IMR-90 (cell line): ENCODE measurements at regions not wholly inside any gene's neighbourhood (a gene's known extent, or its start where the extent isn't known, plus 50 kb on each side); places are given as distances from the start of the nearest gene placed in this dataset.

ENCODE experiments used
- ATAC-seq: fragments of 200-7000 bp; cut with Tn5 transposase; 2 replicates; pipeline ENCODE4 v1.9.1; 2020; ENCODE audit warnings: low read depth, mild to moderate bottlenecking, moderate library complexity
- BruUV-seq: library from RNA; stranded (reverse); fragments of 400-500 nt; replicated peaks from 2 replicates; lab custom pipeline; 2021; lab: Mats Ljungman, UMichigan
- CTCF ChIA-PET: fragments of 300-600 bp; formaldehyde crosslinking; extraction: SDS; loops from one replicate; lab custom pipeline; 2021; ENCODE audit warnings: antibody characterized with exemption; lab: Yijun Ruan, JAX
- POLR2A ChIA-PET: fragments of 300-600 bp; sonication (Branson Sonifier 250); formaldehyde crosslinking; loops from one replicate; lab custom pipeline; 2022; ENCODE audit warnings: antibody characterized with exemption; ENCODE audit not compliant: unreplicated experiment; lab: Charles Lee
- DNase-seq: peaks from one replicate; pipeline ENCODE4 v3.0.0; 2013
- H2AFZ ChIP-seq: replicated peaks from 2 replicates; pipeline ENCODE3; 2013; ENCODE audit warnings: low read length, mild to moderate bottlenecking; ENCODE audit not compliant: poor library complexity
- H2AK5ac ChIP-seq: 2 replicates; pipeline ENCODE4 v1.6.1; 2013; ENCODE audit warnings: low read depth, low read length, inconsistent platforms
- H2AK9ac ChIP-seq: replicated peaks from 2 replicates; pipeline ENCODE3; 2013; ENCODE audit warnings: mild to moderate bottlenecking, low read depth, low read length, moderate library complexity; ENCODE audit not compliant: poor library complexity
- H2BK120ac ChIP-seq: 2 replicates; pipeline ENCODE4 v1.6.1; 2013; ENCODE audit warnings: low read depth, low read length, inconsistent platforms
- H2BK15ac ChIP-seq: 3 replicates; pipeline ENCODE4 v1.6.1; 2013; ENCODE audit warnings: low read depth, low read length, inconsistent platforms
- H2BK20ac ChIP-seq: 2 replicates; pipeline ENCODE4 v1.6.1; 2013; ENCODE audit warnings: low read depth, mild to moderate bottlenecking, inconsistent platforms, low read length, moderate library complexity
- H2BK5ac ChIP-seq: 2 replicates; pipeline ENCODE4 v1.6.1; 2013; ENCODE audit warnings: mild to moderate bottlenecking, low read depth, low read length, inconsistent platforms; ENCODE audit not compliant: poor library complexity, severe bottlenecking
- H3K14ac ChIP-seq: replicated peaks from 2 replicates; pipeline ENCODE4 v1.6.1; 2013; ENCODE audit warnings: low read depth, low read length, inconsistent platforms
- H3K18ac ChIP-seq: 2 replicates; pipeline ENCODE4 v1.6.1; 2013; ENCODE audit warnings: low read depth, low read length, control low read depth
- H3K23ac ChIP-seq: 2 replicates; pipeline ENCODE4 v1.6.1; 2013; ENCODE audit warnings: low read depth, low read length, inconsistent platforms
- H3K27ac ChIP-seq: 2 replicates; pipeline ENCODE4 v1.5.1; 2013; ENCODE audit warnings: mild to moderate bottlenecking, control low read depth, low read length; ENCODE audit not compliant: insufficient read depth
- H3K27me3 ChIP-seq: 2 replicates; pipeline ENCODE4 v1.6.1; 2013; ENCODE audit warnings: low read length; ENCODE audit not compliant: control insufficient read depth, insufficient read depth
- H3K36me3 ChIP-seq: 2 replicates; pipeline ENCODE4 v1.6.1; 2013; ENCODE audit warnings: low read length, mixed read lengths; ENCODE audit not compliant: control insufficient read depth, insufficient read depth
- H3K4ac ChIP-seq: 2 replicates; pipeline ENCODE4 v1.6.1; 2013; ENCODE audit warnings: low read depth, low read length, inconsistent platforms
- H3K4me1 ChIP-seq: 2 replicates; pipeline ENCODE4 v1.6.1; 2013; ENCODE audit warnings: low read length, mixed read lengths; ENCODE audit not compliant: control insufficient read depth, insufficient read depth
- H3K4me2 ChIP-seq: 2 replicates; pipeline ENCODE4 v1.6.1; 2013; ENCODE audit warnings: low read depth, mild to moderate bottlenecking, control low read depth, low read length, moderate library complexity
- H3K4me3 ChIP-seq: 2 replicates; pipeline ENCODE4 v1.5.1; 2013; ENCODE audit warnings: low read depth, mild to moderate bottlenecking, control low read depth, low read length, moderate library complexity; ENCODE audit not compliant: insufficient read depth
- H3K56ac ChIP-seq: 2 replicates; pipeline ENCODE4 v1.6.1; 2013; ENCODE audit warnings: low read length, inconsistent platforms; ENCODE audit not compliant: insufficient read depth; ENCODE audit errors: extremely low read depth
- H3K79me1 ChIP-seq, 2 experiments: 2 replicates each; pipeline ENCODE4 v1.6.1; 2013; ENCODE audit warnings: low read length in 2 of 2, inconsistent platforms in 1 of 2, low read depth in 1 of 2
- H3K9ac ChIP-seq: 2 replicates; pipeline ENCODE4 v1.6.1; 2013; ENCODE audit warnings: low read depth, low read length, control low read depth
- H3K9me1 ChIP-seq: 2 replicates; pipeline ENCODE4 v1.6.1; 2013; ENCODE audit warnings: low read length, inconsistent platforms; ENCODE audit not compliant: insufficient read depth
- H3K9me3 ChIP-seq: 2 replicates; pipeline ENCODE4 v1.6.1; 2013; ENCODE audit warnings: low read length; ENCODE audit not compliant: control insufficient read depth, insufficient read depth
- H4K20me1 ChIP-seq: 2 replicates; pipeline ENCODE4 v1.6.1; 2013; ENCODE audit warnings: low read length, inconsistent platforms; ENCODE audit not compliant: insufficient read depth
- H4K5ac ChIP-seq: 2 replicates; pipeline ENCODE4 v1.6.1; 2013; ENCODE audit warnings: mild to moderate bottlenecking, low read depth, low read length, control low read depth
- H4K8ac ChIP-seq, 2 experiments: 2 replicates each; pipeline ENCODE4 v1.6.1; 2013; ENCODE audit warnings: low read depth in 2 of 2, low read length in 2 of 2, control low read depth in 1 of 2, inconsistent platforms in 1 of 2
- H4K91ac ChIP-seq: 2 replicates; pipeline ENCODE4 v1.6.1; 2013; ENCODE audit warnings: low read depth, low read length, inconsistent platforms; ENCODE audit not compliant: insufficient read depth
- BHLHE40 ChIP-seq: fragments of 150-350 bp; IDR thresholded peaks from 2 replicates; pipeline ENCODE4 v1.6.1; 2016; ENCODE audit warnings: mild to moderate bottlenecking, low read depth, low read length
- CTCF ChIP-seq: conservative IDR thresholded peaks from 2 replicates; pipeline ENCODE4 v1.5.1; 2012; ENCODE audit warnings: mild to moderate bottlenecking, low read depth, low read length, improper control_type of control experiment
- FOS ChIP-seq: fragments of 150-350 bp; IDR thresholded peaks from 2 replicates; pipeline ENCODE4 v1.6.1; 2016; ENCODE audit warnings: low read depth, low read length
- MAFK ChIP-seq: IDR thresholded peaks from 2 replicates; pipeline ENCODE4 v1.6.1; 2012; ENCODE audit warnings: low read depth, low read length, improper control_type of control experiment
- NFE2L2 ChIP-seq: fragments of 150-350 bp; IDR thresholded peaks from 2 replicates; pipeline ENCODE4 v1.6.1; 2016; ENCODE audit warnings: low read depth, mild to moderate bottlenecking, low read length
- POLR2A ChIP-seq: IDR thresholded peaks from 2 replicates; pipeline ENCODE4 v1.6.1; 2012; ENCODE audit warnings: mild to moderate bottlenecking, low read depth, low read length
- RAD21 ChIP-seq: IDR thresholded peaks from 2 replicates; pipeline ENCODE4 v1.6.1; 2012; ENCODE audit warnings: low read length, improper control_type of control experiment
- SMC3 ChIP-seq: fragments of 150-350 bp; IDR thresholded peaks from 2 replicates; pipeline ENCODE4 v1.6.1; 2016; ENCODE audit warnings: low read depth, mild to moderate bottlenecking, antibody characterized with exemption, low read length, moderate library complexity
- USF2 ChIP-seq: fragments of 150-350 bp; IDR thresholded peaks from 2 replicates; pipeline ENCODE4 v1.6.1; 2017; ENCODE audit warnings: mild to moderate bottlenecking, antibody characterized with exemption, low read length, low read depth
- WGBS, 2 experiments: methylation state at CpG; one replicate each; pipeline versions ENCODE4 v1.1.5 to v1.1.7; 2013; ENCODE audit warnings: missing lambda C conversion rate in 2 of 2; ENCODE audit not compliant: insufficient read length in 1 of 2; ENCODE audit errors: extremely low coverage in 2 of 2; 5-methylcytosine and 5-hydroxymethylcytosine counted together
- dilution Hi-C: fragments of 300-500 bp; cut with HindIII; formaldehyde crosslinking; loops from one replicate; pipeline ENCODE4 v1.14.3; 2018; ENCODE audit warnings: low sequenced_read_pairs; ENCODE audit not compliant: unreplicated experiment
- in situ Hi-C: fragments of 300-500 bp; cut with MboI; formaldehyde crosslinking; loops from 3 replicates; pipeline ENCODE4 v1.14.3; 2019; ENCODE audit warnings: low sequenced_read_pairs, inconsistent platforms, mixed read lengths
- intact Hi-C: fragments of 100-400 bp; cut with micrococcal nuclease; formaldehyde crosslinking; loops from 2 replicates; pipeline ENCODE4 v1.10.0; 2022

GRCh38 chr2:138910427-138910826 is 130.2 kb upstream of the NXPH2 start:
- Histone ChIP-seq H3K4me1 (no peaks in the 10 kb centered on the region), H3K9ac (no peak overlapping the region), H2BK15ac (no peak overlapping the region), H2BK20ac (no peak overlapping the region), H3K79me1 (no peaks in the 10 kb centered on the region), H2BK120ac (no peak overlapping the region), H3K14ac (no peak overlapping the region), H2AFZ (no peak overlapping the region), H2AK5ac (no peak overlapping the region), H3K4me3 (no peak overlapping the region), H4K8ac (no peak overlapping the region), H3K27ac (no peak overlapping the region), H3K27me3 (no peaks in the 10 kb centered on the region), H2BK5ac (no peak overlapping the region), H3K18ac (no peak overlapping the region), H2AK9ac (no peak overlapping the region), H4K20me1 (no peaks in the 10 kb centered on the region), H3K9me3 (no peaks in the 10 kb centered on the region), H3K36me3 (no peaks in the 10 kb centered on the region), H4K5ac (no peak overlapping the region), H3K4me2 (no peak overlapping the region), H3K23ac (no peak overlapping the region), H4K91ac (no peak overlapping the region), H3K9me1 (no peaks in the 10 kb centered on the region), H3K56ac (no peak overlapping the region), H3K4ac (no peak overlapping the region)
- no peak for DNase-seq
- no CpG with 5 or more reads among the region's 1 CpG for WGBS, 2 experiments
- ChIA-PET CTCF (no interaction called here), POLR2A (no interaction called here)
- BruUV-seq, result no TSS peak
- TF ChIP-seq FOS, result no peak
- TF ChIP-seq SMC3, result no peak
- no peak for TF ChIP-seq MAFK
- TF ChIP-seq RAD21, result no peak
- TF ChIP-seq USF2, result no peak
- TF ChIP-seq NFE2L2, result no peak
- TF ChIP-seq CTCF, result no peak
- no peak for TF ChIP-seq BHLHE40
- no peak for TF ChIP-seq POLR2A
- in situ Hi-C loops, result no loop called here
- no peak for ATAC-seq
- intact Hi-C loops, result no loop called here
- dilution Hi-C loops, result no loop called here
